ENCODE measurements at regions not wholly inside any gene's neighbourhood (a gene's known extent, or its start where the extent isn't known, plus 50 kb on each side); places are given as distances from the start of the nearest gene placed in this dataset.
"Not testable (repeated sequence)": the region's sequence is repeated elsewhere in the genome, so short reads cannot be mapped to it uniquely, and the experiment has no call there.

DNA sequence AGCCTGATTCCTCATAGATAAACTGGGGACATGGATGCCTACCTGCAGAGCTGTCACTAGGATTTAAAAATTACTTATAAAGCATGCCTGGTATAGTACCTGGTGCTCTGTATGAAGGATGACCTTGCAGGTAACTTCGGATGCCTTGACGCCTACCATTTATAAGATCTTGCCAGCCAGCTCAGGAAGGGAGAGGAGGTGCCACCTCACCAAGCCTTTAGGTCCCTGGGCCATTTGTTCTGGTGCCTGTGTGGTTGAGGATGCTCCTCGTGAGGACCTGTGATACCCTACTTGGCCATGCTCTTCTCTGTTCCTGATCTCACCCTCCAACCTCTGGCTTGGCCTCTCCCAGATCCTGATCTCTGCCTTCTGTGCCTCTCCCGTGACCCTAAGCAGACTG lies 85.2 kb downstream of the FDX1 start:
- no peak overlapping the region for H3K4me3 ChIP-seq
- no peak overlapping the region for H3K4me2 ChIP-seq
- no peaks in the 10 kb centered on the region for H3K4me1 ChIP-seq
- no peak overlapping the region for H3K27ac ChIP-seq
- ChIA-PET CTCF (no interaction called here), POLR2A (no interaction called here)
- ATAC-seq (no peak), DNase-seq (ENCODE audit: low read depth in 1 of 2, low spot score in 1 of 2) (no peak), FAIRE-seq (no peak)
- H3K9me3 ChIP-seq: no peaks in the 10 kb centered on the region
- no peak for TF ChIP-seq NFE2L2 (conservative IDR thresholded peaks at IDR 0.05; ENCODE audit: low read length)
- no peak for TF ChIP-seq JUNB (IDR thresholded peaks at IDR 0.05)
- TF ChIP-seq, protein P1, sequence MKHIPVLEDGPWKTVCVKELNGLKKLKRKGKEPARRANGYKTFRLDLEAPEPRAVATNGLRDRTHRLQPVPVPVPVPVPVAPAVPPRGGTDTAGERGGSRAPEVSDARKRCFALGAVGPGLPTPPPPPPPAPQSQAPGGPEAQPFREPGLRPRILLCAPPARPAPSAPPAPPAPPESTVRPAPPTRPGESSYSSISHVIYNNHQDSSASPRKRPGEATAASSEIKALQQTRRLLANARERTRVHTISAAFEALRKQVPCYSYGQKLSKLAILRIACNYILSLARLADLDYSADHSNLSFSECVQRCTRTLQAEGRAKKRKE (CRISPR knock-in tag; IDR thresholded peaks at IDR 0.05; ENCODE audit: low read depth): no peak
- no peak for TF ChIP-seq EHF (CRISPR knock-in tag; IDR thresholded peaks at IDR 0.05)
- TF ChIP-seq GATA3 (IDR thresholded peaks at IDR 0.05; ENCODE audit: borderline replicate concordance): no peak
- TF ChIP-seq, protein P2, sequence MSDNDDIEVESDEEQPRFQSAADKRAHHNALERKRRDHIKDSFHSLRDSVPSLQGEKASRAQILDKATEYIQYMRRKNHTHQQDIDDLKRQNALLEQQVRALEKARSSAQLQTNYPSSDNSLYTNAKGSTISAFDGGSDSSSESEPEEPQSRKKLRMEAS (IDR thresholded peaks at IDR 0.05): no peak
- TF ChIP-seq, protein P3, sequence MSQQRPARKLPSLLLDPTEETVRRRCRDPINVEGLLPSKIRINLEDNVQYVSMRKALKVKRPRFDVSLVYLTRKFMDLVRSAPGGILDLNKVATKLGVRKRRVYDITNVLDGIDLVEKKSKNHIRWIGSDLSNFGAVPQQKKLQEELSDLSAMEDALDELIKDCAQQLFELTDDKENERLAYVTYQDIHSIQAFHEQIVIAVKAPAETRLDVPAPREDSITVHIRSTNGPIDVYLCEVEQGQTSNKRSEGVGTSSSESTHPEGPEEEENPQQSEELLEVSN (IDR thresholded peaks at IDR 0.05; ENCODE audit: borderline replicate concordance, low read depth): no peak
- 15% methylated on average over 4 of the region's 4 CpGs for WGBS (ENCODE audit: missing lambda C conversion rate)

DNA sequence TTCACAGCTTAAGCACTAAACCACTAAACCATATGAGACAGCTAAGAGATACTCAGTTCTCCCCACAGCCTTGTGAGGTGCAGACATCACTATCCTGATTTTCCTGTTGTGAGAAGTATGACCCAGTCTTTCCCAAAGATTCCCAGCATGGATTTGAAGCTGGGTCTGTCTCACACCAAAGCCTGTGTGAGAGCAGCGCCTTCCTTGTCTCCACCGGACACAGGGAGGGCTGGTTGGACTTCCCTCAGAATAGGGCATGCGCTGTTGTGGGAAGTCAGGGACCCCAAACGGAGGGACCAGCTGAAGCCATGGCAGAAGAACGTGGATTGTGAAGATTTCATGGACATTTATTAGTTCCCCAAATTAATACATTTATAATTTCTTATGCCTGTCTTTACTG lies 87.6 kb downstream of the FDX1 start:
- H3K4me2 ChIP-seq; FAIRE-seq; POLR2A ChIA-PET; CTCF ChIA-PET; H3K4me1 ChIP-seq; DNase-seq (ENCODE audit: low read depth in 1 of 2, low spot score in 1 of 2); H3K27ac ChIP-seq; H3K9me3 ChIP-seq; H3K4me3 ChIP-seq; ATAC-seq: not testable (repeated sequence)
- 35% methylated on average over 4 of the region's 5 CpGs for WGBS (ENCODE audit: missing lambda C conversion rate)

DNA sequence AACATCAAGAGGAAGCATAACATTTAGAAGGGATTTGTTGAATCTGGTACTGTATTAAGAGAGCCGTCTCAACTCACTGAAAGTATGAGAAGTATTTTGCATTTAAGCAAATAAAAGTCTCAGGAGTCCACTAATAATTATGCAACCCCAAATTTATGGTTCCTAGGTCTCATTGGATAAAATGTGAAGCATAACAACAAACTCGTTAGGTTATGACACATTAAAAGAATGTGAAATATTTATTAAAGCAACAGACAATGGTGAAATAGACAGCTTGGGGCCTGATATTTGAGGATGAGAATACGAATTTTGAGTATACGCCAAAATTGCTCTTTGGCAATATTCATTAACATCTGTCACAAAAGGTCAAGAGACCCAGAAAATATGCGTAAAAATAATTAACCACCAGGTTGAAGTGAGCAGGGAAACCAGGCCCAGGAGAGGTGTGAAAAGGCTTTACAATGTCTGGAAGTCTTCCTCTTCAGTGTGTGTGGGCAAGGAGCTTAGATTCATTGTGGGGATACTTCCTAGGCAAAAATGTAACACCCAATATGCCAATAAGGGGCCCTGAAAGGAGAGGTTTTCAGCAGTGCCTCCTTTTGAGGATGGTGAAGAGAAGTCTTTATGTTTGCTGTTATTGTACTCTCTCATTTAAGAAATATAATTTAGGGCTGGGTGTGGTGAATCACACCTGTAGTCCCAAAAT lies 89.2 kb downstream of the FDX1 start:
- Histone ChIP-seq H3K4me3 (no peak overlapping the region), H3K4me1 (no peaks in the 10 kb centered on the region), H3K4me2 (no peak overlapping the region), H3K9me3 (no peaks in the 10 kb centered on the region), H3K27ac (no peak overlapping the region)
- ChIA-PET POLR2A (no interaction called here), CTCF (no interaction called here)
- DNase-seq (ENCODE audit: low read depth in 1 of 2, low spot score in 1 of 2) (no peak), FAIRE-seq (no peak), ATAC-seq (no peak)
- no peak for TF ChIP-seq TP53 (CRISPR knock-in tag; IDR thresholded peaks at IDR 0.05)
- TF ChIP-seq POLR2AphosphoS2 (conservative IDR thresholded peaks at IDR 0.05; ENCODE audit: low read length): no peak
- no peak for TF ChIP-seq JUN (IDR thresholded peaks at IDR 0.05)
- TF ChIP-seq BHLHE40 (IDR thresholded peaks at IDR 0.05; ENCODE audit: low read depth, low read length): no peak
- no peak for TF ChIP-seq CHD4 (IDR thresholded peaks at IDR 0.05; ENCODE audit: borderline replicate concordance)
- TF ChIP-seq NPAS2 (CRISPR knock-in tag; IDR thresholded peaks at IDR 0.05; ENCODE audit: borderline replicate concordance): no peak
- no peak for TF ChIP-seq MYC (IDR thresholded peaks at IDR 0.05; ENCODE audit: borderline replicate concordance, low read length)
- no peak for TF ChIP-seq MAZ (IDR thresholded peaks at IDR 0.05; ENCODE audit: borderline replicate concordance, low read depth, low read length)
- TF ChIP-seq PHF8 (IDR thresholded peaks at IDR 0.05; ENCODE audit: borderline replicate concordance, low read depth): no peak
- no peak for TF ChIP-seq ZC3H11A (IDR thresholded peaks at IDR 0.05)
- TF ChIP-seq RFX5 (IDR thresholded peaks at IDR 0.05): no peak
- TF ChIP-seq CBX2 (IDR thresholded peaks at IDR 0.05; ENCODE audit: borderline replicate concordance, low read depth): no peak
- WGBS (ENCODE audit: missing lambda C conversion rate): 44% methylated on average over 5 of the region's 5 CpGs

DNA sequence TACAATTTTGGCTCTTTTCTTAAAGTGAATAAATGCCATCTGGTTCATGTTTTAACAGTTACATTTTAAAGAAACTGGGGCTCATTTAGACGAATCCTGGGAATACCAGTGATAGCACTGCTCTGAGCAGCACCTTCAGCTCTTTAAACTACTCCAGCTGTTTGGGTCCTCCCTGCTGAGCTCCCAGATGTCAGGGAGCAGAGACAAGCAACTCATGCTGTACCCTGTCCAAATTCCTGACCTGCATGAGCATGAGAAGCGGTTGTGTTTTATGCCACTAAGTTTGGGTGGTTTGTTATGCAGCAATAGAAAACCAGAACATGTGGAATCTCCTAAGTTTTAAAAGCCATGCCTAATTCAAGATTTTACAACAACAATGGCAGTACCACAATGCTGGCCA lies 90.0 kb downstream of the FDX1 start:
- no peaks in the 10 kb centered on the region for H3K4me1 ChIP-seq
- no peak overlapping the region for H3K4me3 ChIP-seq
- CTCF ChIA-PET: no interaction called here
- no peak overlapping the region for H3K27ac ChIP-seq
- no peak for FAIRE-seq
- WGBS (ENCODE audit: missing lambda C conversion rate): 6% methylated on average over 1 of the region's 2 CpGs
- no peak overlapping the region for H3K4me2 ChIP-seq
- TF ChIP-seq HDAC2 (IDR thresholded peaks at IDR 0.05): no peak
- no peak for TF ChIP-seq MAFK (IDR thresholded peaks at IDR 0.05; ENCODE audit: partially characterized antibody)
- no peak for TF ChIP-seq BHLHE40 (IDR thresholded peaks at IDR 0.05; ENCODE audit: low read depth, low read length)
- no peak for TF ChIP-seq GATA3 (IDR thresholded peaks at IDR 0.05; ENCODE audit: borderline replicate concordance)
- TF ChIP-seq TFCP2L1 (CRISPR knock-in tag; IDR thresholded peaks at IDR 0.05): no peak
- no peak for TF ChIP-seq CHD2 (IDR thresholded peaks at IDR 0.05; ENCODE audit: low read length, partially characterized antibody)
- no peak for TF ChIP-seq FOSB (CRISPR knock-in tag; IDR thresholded peaks at IDR 0.05)
- no peak for TF ChIP-seq EHMT2 (IDR thresholded peaks at IDR 0.05; ENCODE audit: low read depth)
- no peak for TF ChIP-seq EHF (CRISPR knock-in tag; IDR thresholded peaks at IDR 0.05)
- POLR2A ChIA-PET: no interaction called here
- DNase-seq (ENCODE audit: low read depth in 1 of 2, low spot score in 1 of 2): no peak
- ATAC-seq: no peak
- H3K9me3 ChIP-seq: no peaks in the 10 kb centered on the region

Data from A549 (cell line).